Body of pancreas (tissue), 4 donors: ENCODE measurements at regions not wholly inside any gene's neighbourhood (a gene's known extent, or its start where the extent isn't known, plus 50 kb on each side); places are given as distances from the start of the nearest gene placed in this dataset.
"Not testable (repeated sequence)": the region's sequence is repeated elsewhere in the genome, so short reads cannot be mapped to it uniquely, and the experiment has no call there.

Experiments
- POLR2A ChIP-seq, 3 donors: fragments of 450-650 bp; IDR thresholded peaks; one replicate each; pipeline ENCODE4 v1.6.1; 2016; ENCODE audit warnings: antibody characterized with exemption in 3 of 3, mild to moderate bottlenecking in 2 of 3
- TF ChIP-seq, protein P1 (sequence below), 7 experiments: fragments of 450-650 bp in 4 of 7; fragments of 200-600 bp in 3 of 7; sonication (generic) in 3 of 7; IDR thresholded peaks; one replicate each; pipeline ENCODE4 v1.5.1; 2016 to 2019; ENCODE audit warnings: antibody characterized with exemption in 7 of 7

DNA sequence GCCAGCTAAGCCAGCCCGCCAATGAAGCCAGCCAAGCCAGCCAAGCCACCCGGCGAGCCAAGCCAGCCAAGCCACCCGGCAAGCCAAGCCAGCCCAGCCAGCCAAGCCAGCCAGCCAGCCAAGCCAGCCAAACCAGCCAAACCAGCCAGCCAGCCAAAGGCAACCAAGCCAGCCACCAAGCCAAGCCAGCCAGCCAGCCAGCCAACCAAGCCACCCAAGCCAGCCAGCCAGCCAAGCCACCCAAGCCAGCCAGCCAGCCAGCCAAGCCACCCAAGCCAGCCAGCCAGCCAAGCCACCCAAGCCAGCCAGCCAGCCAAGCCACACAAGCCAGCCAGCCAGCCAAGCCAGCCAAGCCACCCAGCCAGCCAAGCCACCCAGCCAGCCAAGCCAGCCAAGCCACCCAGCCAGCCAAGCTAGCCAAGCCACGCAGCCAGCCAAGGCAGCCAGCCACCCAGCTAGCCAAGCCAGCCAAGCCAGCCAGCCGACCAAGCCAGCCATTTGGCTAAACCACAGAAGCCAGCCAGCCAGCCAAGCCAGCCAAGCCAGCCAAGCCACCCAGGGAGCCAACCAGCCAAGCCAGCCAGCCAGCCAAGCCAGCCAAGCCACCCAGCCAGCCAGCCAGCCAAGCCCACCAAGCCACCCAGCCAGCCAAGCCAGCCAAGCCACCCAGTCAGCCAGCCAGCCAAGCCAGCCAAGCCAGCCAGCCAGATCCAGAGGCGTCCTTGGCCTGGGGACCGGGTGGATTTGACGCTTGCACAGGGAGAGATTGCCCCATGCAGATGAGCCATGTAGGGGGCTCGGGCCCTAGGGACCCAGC lies 198.0 kb downstream of the GOLGA6L6 start:
- TF ChIP-seq, protein P1, sequence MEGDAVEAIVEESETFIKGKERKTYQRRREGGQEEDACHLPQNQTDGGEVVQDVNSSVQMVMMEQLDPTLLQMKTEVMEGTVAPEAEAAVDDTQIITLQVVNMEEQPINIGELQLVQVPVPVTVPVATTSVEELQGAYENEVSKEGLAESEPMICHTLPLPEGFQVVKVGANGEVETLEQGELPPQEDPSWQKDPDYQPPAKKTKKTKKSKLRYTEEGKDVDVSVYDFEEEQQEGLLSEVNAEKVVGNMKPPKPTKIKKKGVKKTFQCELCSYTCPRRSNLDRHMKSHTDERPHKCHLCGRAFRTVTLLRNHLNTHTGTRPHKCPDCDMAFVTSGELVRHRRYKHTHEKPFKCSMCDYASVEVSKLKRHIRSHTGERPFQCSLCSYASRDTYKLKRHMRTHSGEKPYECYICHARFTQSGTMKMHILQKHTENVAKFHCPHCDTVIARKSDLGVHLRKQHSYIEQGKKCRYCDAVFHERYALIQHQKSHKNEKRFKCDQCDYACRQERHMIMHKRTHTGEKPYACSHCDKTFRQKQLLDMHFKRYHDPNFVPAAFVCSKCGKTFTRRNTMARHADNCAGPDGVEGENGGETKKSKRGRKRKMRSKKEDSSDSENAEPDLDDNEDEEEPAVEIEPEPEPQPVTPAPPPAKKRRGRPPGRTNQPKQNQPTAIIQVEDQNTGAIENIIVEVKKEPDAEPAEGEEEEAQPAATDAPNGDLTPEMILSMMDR (IDR thresholded peaks at IDR 0.05): not testable (repeated sequence)
- not testable (repeated sequence) for TF ChIP-seq POLR2A (IDR thresholded peaks at IDR 0.05)
